ENCODE measurements at regions not wholly inside any gene's neighbourhood (a gene's known extent, or its start where the extent isn't known, plus 50 kb on each side); places are given as distances from the start of the nearest gene placed in this dataset.
A peak's percentile ranks its signal among the peaks of the same experiment; 100 is the strongest.

- no peaks in the 10 kb centered on the region for H3K36me3 ChIP-seq (ENCODE audit: control insufficient read depth in 2 of 2, extremely low read depth in 1 of 2, insufficient read depth in 2 of 2, low read length in 2 of 2)
- H4K20me1 ChIP-seq (replicated peaks; ENCODE audit: control insufficient read depth, extremely low read depth, insufficient read depth, low read length), result no peaks in the 10 kb centered on the region
- no peaks in the 10 kb centered on the region for H3K9me3 ChIP-seq (replicated peaks; ENCODE audit: control insufficient read depth, insufficient read depth, low read length)
- no peak overlapping the region for H3K9ac ChIP-seq (replicated peaks; ENCODE audit: extremely low read depth, insufficient read depth, low read length)
- FAIRE-seq (no peak), DNase-seq (ENCODE audit: low read depth, low spot score) (no peak)
- intact Hi-C loops (cut with micrococcal nuclease) (no loop called here), dilution Hi-C loops (cut with MboI; ENCODE audit: extremely low pct_ligation_motif_present, low sequenced_read_pairs) (no loop called here)
- H3K4me1 ChIP-seq (ENCODE audit: control insufficient read depth, extremely low read depth, insufficient read depth, low read length), result no peaks in the 10 kb centered on the region
- no TSS peak for BruUV-seq (replicated peaks)
- TF ChIP-seq MAX (IDR thresholded peaks at IDR 0.05; ENCODE audit: insufficient read depth, insufficient read length) (no peak), GATA2 (IDR thresholded peaks at IDR 0.05; ENCODE audit: insufficient read depth, insufficient read length, low read depth, low read length) (no peak)
- POLR2A ChIA-PET, result no interaction called here
- H2AFZ ChIP-seq (ENCODE audit: low read depth, low read length), result no peak overlapping the region
- no peak overlapping the region for H3K27ac ChIP-seq (ENCODE audit: insufficient read depth, low read depth, low read length)
- H3K4me3 ChIP-seq (replicated peaks in 1 of 3; ENCODE audit: insufficient read depth in 1 of 3, low read depth in 1 of 3, low read length in 3 of 3), result no peak overlapping the region
- CTCF ChIA-PET, result no interaction called here
- no peaks in the 10 kb centered on the region for H3K27me3 ChIP-seq (ENCODE audit: control insufficient read depth in 2 of 2, insufficient read depth in 2 of 2, low read length in 2 of 2)
- H3K79me2 ChIP-seq (ENCODE audit: control insufficient read depth, insufficient read depth, low read length), result no peaks in the 10 kb centered on the region
- H3K9me1 ChIP-seq (replicated peaks; ENCODE audit: control insufficient read depth, extremely low read depth, insufficient read depth, low read length), result no peaks in the 10 kb centered on the region
- H3K4me2 ChIP-seq (ENCODE audit: insufficient read depth, low read length), result no peak overlapping the region
Observed at GRCh38 chr2:138110453-138111083, 146.3 kb downstream of the HNMT start.

GRCh38 chr2:138112536-138112935 lies 148.3 kb downstream of the HNMT start:
- POLR2A ChIA-PET, result no interaction called here
- DNase-seq (ENCODE audit: low read depth, low spot score), result peak; percentile 8

More at GRCh38 chr2:138112536-138112935, 148.3 kb downstream of the HNMT start:
- Histone ChIP-seq H3K9ac (replicated peaks; ENCODE audit: extremely low read depth, insufficient read depth, low read length) (no peak overlapping the region), H3K9me3 (replicated peaks; ENCODE audit: control insufficient read depth, insufficient read depth, low read length) (no peaks in the 10 kb centered on the region), H3K4me2 (ENCODE audit: insufficient read depth, low read length) (no peak overlapping the region), H3K4me1 (ENCODE audit: control insufficient read depth, extremely low read depth, insufficient read depth, low read length) (no peaks in the 10 kb centered on the region), H2AFZ (ENCODE audit: low read depth, low read length) (no peak overlapping the region), H4K20me1 (replicated peaks; ENCODE audit: control insufficient read depth, extremely low read depth, insufficient read depth, low read length) (no peaks in the 10 kb centered on the region), H3K27ac (ENCODE audit: insufficient read depth, low read depth, low read length) (no peak overlapping the region), H3K27me3 (ENCODE audit: control insufficient read depth in 2 of 2, insufficient read depth in 2 of 2, low read length in 2 of 2) (no peaks in the 10 kb centered on the region), H3K36me3 (ENCODE audit: control insufficient read depth in 2 of 2, extremely low read depth in 1 of 2, insufficient read depth in 2 of 2, low read length in 2 of 2) (no peaks in the 10 kb centered on the region), H3K9me1 (replicated peaks; ENCODE audit: control insufficient read depth, extremely low read depth, insufficient read depth, low read length) (no peaks in the 10 kb centered on the region), H3K79me2 (ENCODE audit: control insufficient read depth, insufficient read depth, low read length) (no peaks in the 10 kb centered on the region), H3K4me3 (replicated peaks in 1 of 3; ENCODE audit: insufficient read depth in 1 of 3, low read depth in 1 of 3, low read length in 3 of 3) (no peak overlapping the region)
- CTCF ChIA-PET, result interaction anchor here (1.2 to 1.6 kb wide), 3 partner anchors 10 to 262 kb away, joined by 3 read pairs; no protein-coding TSS in a partner anchor
- TF ChIP-seq EZH2 (IDR thresholded peaks at IDR 0.05; ENCODE audit: borderline replicate concordance, low read depth, low read length, severe bottlenecking), result no peak
- TF ChIP-seq CTCF (IDR thresholded peaks at IDR 0.05; ENCODE audit: extremely low read depth in 1 of 2, insufficient read depth in 1 of 2, low read depth in 1 of 2, low read length in 2 of 2), result no peak
- TF ChIP-seq MAX (IDR thresholded peaks at IDR 0.05; ENCODE audit: insufficient read depth, insufficient read length), result no peak
- no peak for TF ChIP-seq GATA2 (IDR thresholded peaks at IDR 0.05; ENCODE audit: insufficient read depth, insufficient read length, low read depth, low read length)
- TF ChIP-seq JUN (IDR thresholded peaks at IDR 0.05; ENCODE audit: borderline replicate concordance, insufficient read depth, insufficient read length, low read depth), result no peak
- no peak for TF ChIP-seq FOS (IDR thresholded peaks at IDR 0.05; ENCODE audit: borderline replicate concordance, insufficient read depth, low read length)
- no peak for TF ChIP-seq MYC (IDR thresholded peaks at IDR 0.05; ENCODE audit: low read depth, low read length)
- no peak for TF ChIP-seq POLR2A (IDR thresholded peaks at IDR 0.05; ENCODE audit: low read depth, low read length)
- TF ChIP-seq POLR2AphosphoS5 (IDR thresholded peaks at IDR 0.05; ENCODE audit: insufficient read depth, low read depth, low read length), result no peak
- intact Hi-C loops (cut with micrococcal nuclease), result no loop called here
- no peak for FAIRE-seq
- dilution Hi-C loops (cut with MboI; ENCODE audit: extremely low pct_ligation_motif_present, low sequenced_read_pairs), result no loop called here
- BruUV-seq (replicated peaks), result no TSS peak

Data from endothelial cell of umbilical vein (primary cell).